OCI-LY1 (cell line): ENCODE measurements at regions not wholly inside any gene's neighbourhood (a gene's known extent, or its start where the extent isn't known, plus 50 kb on each side); places are given as distances from the start of the nearest gene placed in this dataset.

Experiments
- EZH2 ChIP-seq: fragments of 200-600 bp; sonication (generic), shearing (Covaris generic); IDR thresholded peaks from 2 replicates; pipeline ENCODE4 v1.8.0; 2017; ENCODE audit warnings: borderline replicate concordance, mixed run types, mild to moderate bottlenecking, antibody characterized with exemption, low read length, moderate library complexity, mixed read lengths
- TF ChIP-seq, protein P1 (sequence below): fragments of 200-600 bp; sonication (generic), shearing (Covaris generic); IDR thresholded peaks from 2 replicates; pipeline ENCODE4 v1.5.1; 2017; ENCODE audit warnings: mild to moderate bottlenecking, antibody characterized with exemption, low read length, moderate library complexity, mixed read lengths

GRCh38 chr6:91317984-91318383 is 731.1 kb upstream of the MAP3K7 start:
- TF ChIP-seq, protein P1, sequence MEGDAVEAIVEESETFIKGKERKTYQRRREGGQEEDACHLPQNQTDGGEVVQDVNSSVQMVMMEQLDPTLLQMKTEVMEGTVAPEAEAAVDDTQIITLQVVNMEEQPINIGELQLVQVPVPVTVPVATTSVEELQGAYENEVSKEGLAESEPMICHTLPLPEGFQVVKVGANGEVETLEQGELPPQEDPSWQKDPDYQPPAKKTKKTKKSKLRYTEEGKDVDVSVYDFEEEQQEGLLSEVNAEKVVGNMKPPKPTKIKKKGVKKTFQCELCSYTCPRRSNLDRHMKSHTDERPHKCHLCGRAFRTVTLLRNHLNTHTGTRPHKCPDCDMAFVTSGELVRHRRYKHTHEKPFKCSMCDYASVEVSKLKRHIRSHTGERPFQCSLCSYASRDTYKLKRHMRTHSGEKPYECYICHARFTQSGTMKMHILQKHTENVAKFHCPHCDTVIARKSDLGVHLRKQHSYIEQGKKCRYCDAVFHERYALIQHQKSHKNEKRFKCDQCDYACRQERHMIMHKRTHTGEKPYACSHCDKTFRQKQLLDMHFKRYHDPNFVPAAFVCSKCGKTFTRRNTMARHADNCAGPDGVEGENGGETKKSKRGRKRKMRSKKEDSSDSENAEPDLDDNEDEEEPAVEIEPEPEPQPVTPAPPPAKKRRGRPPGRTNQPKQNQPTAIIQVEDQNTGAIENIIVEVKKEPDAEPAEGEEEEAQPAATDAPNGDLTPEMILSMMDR: no peak
- no peak for TF ChIP-seq EZH2
